NT2/D1 (cell line): ENCODE measurements at regions not wholly inside any gene's neighbourhood (a gene's known extent, or its start where the extent isn't known, plus 50 kb on each side); places are given as distances from the start of the nearest gene placed in this dataset.

Source experiments
- SUZ12 ChIP-seq: IDR thresholded peaks from 2 replicates; pipeline ENCODE4 v1.6.1; 2011; ENCODE audit not compliant: insufficient read length, insufficient read depth; ENCODE audit errors: extremely low read depth
- YY1 ChIP-seq: IDR thresholded peaks from 2 replicates; pipeline ENCODE4 v1.6.1; 2011; ENCODE audit not compliant: insufficient read length, insufficient read depth

DNA sequence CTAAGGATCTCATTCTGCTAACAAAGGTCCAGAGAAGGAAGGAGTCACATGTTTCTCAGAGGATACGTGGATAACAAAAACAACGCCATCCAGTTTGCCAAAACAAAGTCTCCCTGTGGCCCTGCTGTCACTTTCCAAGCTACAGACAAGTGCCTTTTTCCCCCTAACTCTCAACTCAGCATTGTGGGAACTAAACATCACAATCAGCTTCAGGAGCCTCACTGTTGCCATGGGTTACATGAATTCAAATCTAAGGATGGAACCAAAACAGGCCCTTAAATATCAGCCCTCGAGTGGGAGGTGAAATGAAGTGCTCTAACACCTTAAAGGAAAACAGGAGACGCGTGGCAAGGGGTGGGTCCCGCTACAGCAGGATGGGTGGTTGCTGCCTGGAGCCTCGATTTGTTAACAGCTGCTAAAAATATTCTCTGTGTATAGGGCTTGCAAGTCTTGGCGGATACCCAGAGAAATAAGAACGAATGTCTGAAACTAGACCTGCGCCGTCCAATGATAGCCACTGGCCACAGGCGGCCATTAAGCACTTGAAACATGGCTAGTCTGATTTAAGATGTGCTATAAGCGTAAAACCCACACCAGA is 66.4 kb upstream of the SOD1 start:
- TF ChIP-seq SUZ12 (no peak), YY1 (no peak)
